Keratinocyte (primary cell): ENCODE measurements at regions not wholly inside any gene's neighbourhood (a gene's known extent, or its start where the extent isn't known, plus 50 kb on each side); places are given as distances from the start of the nearest gene placed in this dataset.

Source experiments
- DNase-seq: peaks from one replicate; pipeline ENCODE4 v3.0.0-alpha.2; 2011; ENCODE audit warnings: low read depth, missing footprints, low spot score
- FAIRE-seq: peaks from 2 replicates; lab custom pipeline; 2011; peaks lifted over from hg19 to GRCh38; lab: Jason Lieb, UNC
- H2AFZ ChIP-seq: 2 replicates; pipeline ENCODE4 v1.6.0; 2012; ENCODE audit warnings: low read length, control low read depth, inconsistent platforms; ENCODE audit not compliant: control insufficient read depth
- H3K27ac ChIP-seq: 2 replicates; pipeline ENCODE4 v1.5.1; 2011; ENCODE audit warnings: low read length; ENCODE audit not compliant: control insufficient read depth, insufficient read depth
- H3K27me3 ChIP-seq: 3 replicates; pipeline ENCODE4 v1.6.0; 2011; ENCODE audit warnings: low read length; ENCODE audit not compliant: control insufficient read depth, insufficient read depth; ENCODE audit errors: extremely low read depth
- H3K36me3 ChIP-seq, 2 experiments: 2 replicates in 1 of 2; 3 replicates in 1 of 2; pipeline ENCODE4 v1.5.1; 2011; ENCODE audit warnings: low read length in 2 of 2, mild to moderate bottlenecking in 1 of 2; ENCODE audit not compliant: control insufficient read depth in 2 of 2, insufficient read depth in 2 of 2; ENCODE audit errors: extremely low read depth in 1 of 2
- H3K4me1 ChIP-seq: 3 replicates; pipeline ENCODE4 v1.5.1; 2011; ENCODE audit warnings: low read length; ENCODE audit not compliant: control insufficient read depth, insufficient read depth; ENCODE audit errors: extremely low read depth
- H3K4me2 ChIP-seq: 3 replicates; pipeline ENCODE4 v1.6.0; 2011; ENCODE audit warnings: low read depth, low read length; ENCODE audit not compliant: control insufficient read depth, insufficient read depth; ENCODE audit errors: extremely low read depth
- H3K4me3 ChIP-seq, 3 experiments: fragments of 200-600 bp in 1 of 3; sonication (generic) in 1 of 3; 2 replicates in 2 of 3; 3 replicates in 1 of 3; pipeline ENCODE4 v1.5.1; 2011 to 2016; ENCODE audit warnings: low read length in 3 of 3, mild to moderate bottlenecking in 3 of 3, control low read depth in 2 of 3, inconsistent platforms in 1 of 3, low read depth in 1 of 3, mixed read lengths in 1 of 3, mixed run types in 1 of 3, moderate library complexity in 1 of 3; ENCODE audit not compliant: control insufficient read depth in 2 of 3, insufficient read depth in 2 of 3; ENCODE audit errors: extremely low read depth in 1 of 3
- H3K79me2 ChIP-seq: 2 replicates; pipeline ENCODE4 v1.6.0; 2012; ENCODE audit warnings: low read length; ENCODE audit not compliant: control insufficient read depth, insufficient read depth
- H3K9ac ChIP-seq: 3 replicates; pipeline ENCODE4 v1.6.0; 2011; ENCODE audit warnings: low read length; ENCODE audit not compliant: control insufficient read depth, insufficient read depth; ENCODE audit errors: extremely low read depth
- H3K9me1 ChIP-seq: 3 replicates; pipeline ENCODE4 v1.6.0; 2011; ENCODE audit warnings: low read length; ENCODE audit not compliant: control insufficient read depth, insufficient read depth; ENCODE audit errors: extremely low read depth
- H3K9me3 ChIP-seq: 2 replicates; pipeline ENCODE4 v1.5.1; 2012; ENCODE audit warnings: low read depth, low read length; ENCODE audit not compliant: control insufficient read depth
- H4K20me1 ChIP-seq: 3 replicates; pipeline ENCODE4 v1.6.0; 2011; ENCODE audit warnings: low read length; ENCODE audit not compliant: control insufficient read depth, insufficient read depth; ENCODE audit errors: extremely low read depth
- CTCF ChIP-seq, 3 experiments: IDR thresholded peaks in 1 of 3; conservative IDR thresholded peaks in 1 of 3; optimal IDR thresholded peaks in 1 of 3; 2 replicates in 2 of 3; 3 replicates in 1 of 3; pipeline versions ENCODE3 to v1.5.1; 2011; ENCODE audit warnings: low read length in 3 of 3, mild to moderate bottlenecking in 3 of 3, moderate library complexity in 2 of 3, control low read depth in 1 of 3, inconsistent platforms in 1 of 3; ENCODE audit not compliant: insufficient read depth in 2 of 3; ENCODE audit errors: extremely low read depth in 1 of 3
- EZH2 ChIP-seq: IDR thresholded peaks from one replicate; pipeline ENCODE4 v1.6.1; 2012; ENCODE audit warnings: inconsistent platforms, mild to moderate bottlenecking, low read length, moderate library complexity
- dilution Hi-C: fragments of 300-500 bp; cut with MboI; formaldehyde crosslinking; loops from one replicate; pipeline ENCODE4 v1.7.0; 2020; ENCODE audit warnings: low sequenced_read_pairs; ENCODE audit not compliant: extremely low pct_ligation_motif_present

GRCh38 chr5:61603211-61603908, 271.3 kb downstream of the ZSWIM6 start:
- Histone ChIP-seq H3K9me1 (no peaks in the 10 kb centered on the region), H3K4me3 (no peak overlapping the region), H3K9ac (no peak overlapping the region), H3K27ac (no peak overlapping the region), H3K9me3 (no peaks in the 10 kb centered on the region), H2AFZ (no peak overlapping the region), H3K4me2 (no peak overlapping the region), H3K79me2 (no peaks in the 10 kb centered on the region), H3K27me3 (no peaks in the 10 kb centered on the region), H3K36me3 (no peaks in the 10 kb centered on the region), H3K4me1 (peaks cover 12% of the 10 kb centered on the region), H4K20me1 (no peaks in the 10 kb centered on the region)
- dilution Hi-C loops, result no loop called here
- DNase-seq (no peak), FAIRE-seq (peak; percentile 13)
- TF ChIP-seq CTCF (optimal IDR thresholded peaks at IDR 0.05 in 1 of 3, IDR thresholded peaks at IDR 0.05 in 1 of 3, conservative IDR thresholded peaks at IDR 0.05 in 1 of 3; ENCODE audit: extremely low read depth in 1 of 3, insufficient read depth in 2 of 3, low read length in 3 of 3), result peak in 2 of 3 experiments; percentile 19 to 28
- TF ChIP-seq EZH2, result no peak

- dilution Hi-C loops, result no loop called here
Observed at GRCh38 chr5:61604076-61605025, 272.3 kb downstream of the ZSWIM6 start.

More at GRCh38 chr5:61604076-61605025, 272.3 kb downstream of the ZSWIM6 start:
- DNase-seq (peak; percentile 2), FAIRE-seq (peak; percentile 85)
- Histone ChIP-seq H3K9me3 (no peaks in the 10 kb centered on the region), H3K9ac (no peak overlapping the region), H3K27me3 (peaks cover 3% of the 10 kb centered on the region), H3K4me3 (no peak overlapping the region), H3K4me1 (peaks cover 12% of the 10 kb centered on the region), H3K27ac (no peak overlapping the region), H3K4me2 (no peak overlapping the region), H3K36me3 (no peaks in the 10 kb centered on the region), H3K9me1 (no peaks in the 10 kb centered on the region), H4K20me1 (no peaks in the 10 kb centered on the region), H2AFZ (no peak overlapping the region), H3K79me2 (no peaks in the 10 kb centered on the region)
- TF ChIP-seq EZH2 (no peak), CTCF (optimal IDR thresholded peaks at IDR 0.05 in 1 of 3, IDR thresholded peaks at IDR 0.05 in 1 of 3, conservative IDR thresholded peaks at IDR 0.05 in 1 of 3; ENCODE audit: extremely low read depth in 1 of 3, insufficient read depth in 2 of 3, low read length in 3 of 3) (no peak)
